ENCODE measurements at regions not wholly inside any gene's neighbourhood (a gene's known extent, or its start where the extent isn't known, plus 50 kb on each side); places are given as distances from the start of the nearest gene placed in this dataset.

DNA sequence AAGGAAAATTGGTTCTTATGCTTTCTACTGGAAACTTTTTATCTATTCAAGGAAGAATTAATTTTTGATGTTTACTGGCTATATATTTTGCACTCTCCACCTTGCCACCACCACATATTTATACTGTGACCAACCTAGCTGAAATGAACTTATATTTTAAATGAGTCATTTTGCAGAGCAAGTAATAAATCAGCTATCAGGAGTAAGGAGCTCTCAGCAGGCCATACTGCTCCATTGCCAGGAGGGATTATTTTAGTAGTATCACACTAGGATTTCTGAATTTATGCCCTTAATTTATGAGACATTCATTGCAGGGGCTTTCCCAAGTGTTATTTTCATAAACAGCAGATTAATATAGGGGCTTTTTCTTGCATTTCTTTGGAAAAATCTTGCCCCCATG lies 125.8 kb upstream of the CYP1B1 start:
- no peaks in the 10 kb centered on the region for H3K36me3 ChIP-seq (ENCODE audit: insufficient read depth in 1 of 2, low read depth in 1 of 2)
- no peak overlapping the region for H3K4me3 ChIP-seq
- no peak for DNase-seq
- H3K27ac ChIP-seq, result no peak overlapping the region
- no peak for ATAC-seq
- H3K27me3 ChIP-seq (ENCODE audit: insufficient read depth in 3 of 3, low read length in 2 of 3), result no peaks in the 10 kb centered on the region
- H3K9me3 ChIP-seq, result no peaks in the 10 kb centered on the region
- TF ChIP-seq, protein P1, sequence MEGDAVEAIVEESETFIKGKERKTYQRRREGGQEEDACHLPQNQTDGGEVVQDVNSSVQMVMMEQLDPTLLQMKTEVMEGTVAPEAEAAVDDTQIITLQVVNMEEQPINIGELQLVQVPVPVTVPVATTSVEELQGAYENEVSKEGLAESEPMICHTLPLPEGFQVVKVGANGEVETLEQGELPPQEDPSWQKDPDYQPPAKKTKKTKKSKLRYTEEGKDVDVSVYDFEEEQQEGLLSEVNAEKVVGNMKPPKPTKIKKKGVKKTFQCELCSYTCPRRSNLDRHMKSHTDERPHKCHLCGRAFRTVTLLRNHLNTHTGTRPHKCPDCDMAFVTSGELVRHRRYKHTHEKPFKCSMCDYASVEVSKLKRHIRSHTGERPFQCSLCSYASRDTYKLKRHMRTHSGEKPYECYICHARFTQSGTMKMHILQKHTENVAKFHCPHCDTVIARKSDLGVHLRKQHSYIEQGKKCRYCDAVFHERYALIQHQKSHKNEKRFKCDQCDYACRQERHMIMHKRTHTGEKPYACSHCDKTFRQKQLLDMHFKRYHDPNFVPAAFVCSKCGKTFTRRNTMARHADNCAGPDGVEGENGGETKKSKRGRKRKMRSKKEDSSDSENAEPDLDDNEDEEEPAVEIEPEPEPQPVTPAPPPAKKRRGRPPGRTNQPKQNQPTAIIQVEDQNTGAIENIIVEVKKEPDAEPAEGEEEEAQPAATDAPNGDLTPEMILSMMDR (IDR thresholded peaks at IDR 0.05), result no peak
- H3K4me1 ChIP-seq, result no peaks in the 10 kb centered on the region
- intact Hi-C loops (cut with DNase I), result no loop called here

DNA sequence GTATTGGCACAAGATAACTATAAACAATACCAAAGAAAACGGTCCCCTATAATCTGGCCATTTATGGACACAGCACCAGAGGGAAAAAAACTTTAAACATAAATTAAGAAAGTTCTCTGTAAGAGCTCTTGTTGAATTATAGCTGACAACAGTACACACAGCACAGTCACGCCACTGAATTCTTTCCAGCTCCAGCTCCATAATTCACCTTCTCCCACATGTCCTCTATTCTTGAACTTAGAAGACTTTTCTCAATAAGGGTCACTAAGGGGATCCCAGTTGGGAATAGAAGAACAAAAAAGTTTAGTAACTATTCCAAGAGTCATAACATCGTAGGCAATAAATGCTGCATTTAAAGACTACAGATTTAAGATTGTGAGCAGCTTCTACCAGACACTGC lies 124.6 kb upstream of the CYP1B1 start:
- no peak for DNase-seq
- intact Hi-C loops (cut with DNase I), result no loop called here
- ATAC-seq, result no peak
- H3K27ac ChIP-seq, result no peak overlapping the region
- TF ChIP-seq, protein P1 (IDR thresholded peaks at IDR 0.05), result no peak
- H3K36me3 ChIP-seq (ENCODE audit: insufficient read depth in 1 of 2, low read depth in 1 of 2), result no peaks in the 10 kb centered on the region
- no peaks in the 10 kb centered on the region for H3K27me3 ChIP-seq (ENCODE audit: insufficient read depth in 3 of 3, low read length in 2 of 3)
- H3K4me1 ChIP-seq, result no peaks in the 10 kb centered on the region
- no peaks in the 10 kb centered on the region for H3K9me3 ChIP-seq
- no peak overlapping the region for H3K4me3 ChIP-seq
- 42 to 50% (median 47%) methylated on average over 3 of the region's 3 CpGs for WGBS, 3 donors

DNA sequence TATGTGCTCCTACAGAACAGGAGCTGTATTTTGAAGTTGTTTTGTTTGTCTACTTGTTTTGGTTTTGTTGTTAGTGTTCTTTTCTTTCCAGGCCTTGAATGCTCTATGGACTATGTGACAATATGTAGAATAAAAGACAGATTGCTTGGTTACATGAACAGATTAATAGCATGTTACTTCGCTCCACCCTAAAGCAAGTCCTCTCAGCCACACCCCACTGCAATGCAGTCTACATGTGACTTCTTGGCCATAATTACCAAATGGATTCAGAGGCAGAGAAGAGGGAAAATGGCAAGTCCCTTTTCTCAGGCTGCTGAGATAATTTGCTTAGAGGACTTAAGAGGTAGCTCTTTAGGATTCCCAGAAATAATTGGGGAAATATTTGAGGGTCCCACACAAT lies 123.2 kb upstream of the CYP1B1 start:
- TF ChIP-seq, protein P1 (IDR thresholded peaks at IDR 0.05), result no peak
- H3K9me3 ChIP-seq, result no peaks in the 10 kb centered on the region
- no peak overlapping the region for H3K27ac ChIP-seq
- DNase-seq, result no peak
- H3K36me3 ChIP-seq (ENCODE audit: insufficient read depth in 1 of 2, low read depth in 1 of 2), result no peaks in the 10 kb centered on the region
- H3K4me3 ChIP-seq, result no peak overlapping the region
- WGBS, 3 donors, result 95 to 100% (median 97%) methylated on average over 1 of the region's 1 CpG
- ATAC-seq, result no peak
- no peaks in the 10 kb centered on the region for H3K4me1 ChIP-seq
- intact Hi-C loops (cut with DNase I), result no loop called here
- no peaks in the 10 kb centered on the region for H3K27me3 ChIP-seq (ENCODE audit: insufficient read depth in 3 of 3, low read length in 2 of 3)

DNA sequence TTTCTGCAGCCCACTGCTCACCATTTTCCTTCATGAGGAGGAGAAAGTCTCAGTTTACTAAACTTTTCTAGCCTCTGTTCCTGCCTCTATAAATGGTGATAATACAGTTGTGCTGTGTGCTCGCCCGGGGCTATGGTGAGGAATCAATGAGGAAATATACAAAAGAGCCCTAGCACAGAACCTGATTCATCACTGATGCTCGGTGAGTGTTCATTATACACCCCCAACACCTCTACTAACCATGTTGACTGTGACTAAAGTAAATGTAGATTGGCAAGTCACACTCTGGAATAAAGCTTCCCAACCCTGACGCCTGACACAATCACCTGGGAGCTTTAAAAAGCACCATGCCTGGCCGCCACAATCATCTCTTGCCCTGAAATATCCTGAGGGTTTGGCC lies 118.8 kb upstream of the CYP1B1 start:
- Histone ChIP-seq H3K4me1 (no peaks in the 10 kb centered on the region), H3K27ac (no peak overlapping the region), H3K27me3 (ENCODE audit: insufficient read depth in 3 of 3, low read length in 2 of 3) (no peaks in the 10 kb centered on the region), H3K9me3 (no peaks in the 10 kb centered on the region), H3K4me3 (no peak overlapping the region), H3K36me3 (ENCODE audit: insufficient read depth in 1 of 2, low read depth in 1 of 2) (no peaks in the 10 kb centered on the region)
- TF ChIP-seq, protein P1 (IDR thresholded peaks at IDR 0.05), result no peak
- WGBS, 3 donors, result 89 to 92% (median 89%) methylated on average over 5 of the region's 5 CpGs
- ATAC-seq (no peak), DNase-seq (no peak)
- intact Hi-C loops (cut with DNase I), result no loop called here

DNA sequence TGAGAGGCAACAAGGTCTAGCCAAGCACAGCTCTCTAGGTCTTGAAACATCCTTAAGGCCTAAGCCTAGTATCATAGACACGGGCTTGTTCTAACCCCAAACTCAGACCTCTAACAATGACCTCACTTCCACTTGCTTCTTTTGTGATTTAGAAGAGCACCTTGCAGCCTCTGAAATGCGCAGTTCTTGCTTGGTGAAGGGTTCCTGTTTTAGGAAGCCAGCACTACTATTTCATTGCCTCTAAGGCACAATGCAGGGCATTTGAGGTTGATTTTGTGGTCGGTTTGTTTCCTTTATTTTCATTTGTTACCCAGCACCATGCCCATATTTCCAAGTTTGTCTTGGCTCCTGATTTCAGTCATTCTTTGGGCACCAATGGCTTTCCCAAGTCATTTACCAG lies 117.0 kb upstream of the CYP1B1 start:
- DNase-seq (no peak), ATAC-seq (no peak)
- H3K9me3 ChIP-seq, result no peaks in the 10 kb centered on the region
- H3K27me3 ChIP-seq (ENCODE audit: insufficient read depth in 3 of 3, low read length in 2 of 3), result no peaks in the 10 kb centered on the region
- no peak overlapping the region for H3K4me3 ChIP-seq
- H3K36me3 ChIP-seq (ENCODE audit: insufficient read depth in 1 of 2, low read depth in 1 of 2), result no peaks in the 10 kb centered on the region
- TF ChIP-seq, protein P1 (IDR thresholded peaks at IDR 0.05), result no peak
- H3K4me1 ChIP-seq, result no peaks in the 10 kb centered on the region
- H3K27ac ChIP-seq, result no peak overlapping the region
- WGBS, 3 donors, result 73 to 80% (median 76%) methylated on average over 3 of the region's 3 CpGs
- intact Hi-C loops (cut with DNase I), result no loop called here
